Right ventricle myocardium inferior (tissue), 1 donor: ENCODE measurements at regions not wholly inside any gene's neighbourhood (a gene's known extent, or its start where the extent isn't known, plus 50 kb on each side); places are given as distances from the start of the nearest gene placed in this dataset.

Source experiments
- ATAC-seq: fragments of 200-7000 bp; cut with Tn5 transposase; one replicate; pipeline ENCODE4 v1.9.1; 2020; ENCODE audit warnings: mild to moderate bottlenecking, moderate library complexity
- DNase-seq: peaks from one replicate; pipeline ENCODE4 v3.0.0; 2021; ENCODE audit errors: missing footprints
- intact Hi-C: fragments of 100-400 bp; cut with DNase I; formaldehyde crosslinking; loops from one replicate; pipeline ENCODE4 v1.11.0; 2022
- donor health status: DM: no; HTN: yes; CAD: no; lungs with severe emphysema.

DNA sequence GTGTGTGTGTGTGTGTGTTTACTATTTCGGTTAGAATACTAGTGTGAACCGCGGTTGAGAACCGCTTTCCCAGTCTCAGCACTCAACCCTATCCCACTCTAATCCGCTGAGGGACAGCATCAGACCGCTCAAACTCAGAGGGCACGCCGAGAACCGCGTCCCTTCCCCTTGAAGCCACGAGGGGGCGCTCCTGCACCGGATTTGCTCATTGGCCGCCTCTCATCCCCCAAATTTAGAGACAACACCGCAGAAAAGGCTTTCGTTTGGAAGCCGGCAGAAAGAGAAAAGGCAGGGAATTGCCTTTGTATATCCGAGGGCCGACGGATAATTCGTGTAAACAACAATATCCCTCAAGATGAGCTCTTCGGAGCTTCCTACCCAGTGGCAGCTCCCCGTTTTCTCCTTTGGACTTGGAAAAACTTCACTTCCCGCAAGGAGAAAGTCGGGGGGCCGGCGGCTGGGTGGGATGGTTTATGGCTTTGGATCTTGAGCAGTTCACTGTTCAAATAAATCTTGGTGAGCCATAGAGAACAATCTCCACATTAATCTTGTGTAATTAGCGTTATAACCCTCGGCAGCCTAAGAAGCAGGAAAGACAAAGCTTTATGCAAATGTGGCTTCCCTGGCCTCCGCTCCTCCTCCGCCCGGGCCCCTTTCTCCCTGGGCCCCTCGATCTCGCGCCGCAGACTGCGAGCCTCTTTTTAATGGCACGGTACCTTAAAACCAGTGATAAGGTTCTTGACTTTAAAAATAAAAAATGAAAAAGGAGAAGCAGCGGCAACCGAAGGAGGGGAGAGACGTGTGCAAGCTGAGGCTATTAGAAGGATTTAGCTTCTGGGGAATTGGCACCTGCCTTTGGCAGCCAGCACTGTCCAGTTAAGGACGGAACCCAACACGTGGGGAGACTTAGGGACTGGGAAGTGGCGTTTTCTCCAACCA, 296.8 kb downstream of the PARP8 start:
- DNase-seq (peak; percentile 78), ATAC-seq (peak; percentile 74)
- intact Hi-C loops = loop anchor here (5.0 kb wide), 1 partner anchor 1044 kb away; no protein-coding TSS in a partner anchor

DNA sequence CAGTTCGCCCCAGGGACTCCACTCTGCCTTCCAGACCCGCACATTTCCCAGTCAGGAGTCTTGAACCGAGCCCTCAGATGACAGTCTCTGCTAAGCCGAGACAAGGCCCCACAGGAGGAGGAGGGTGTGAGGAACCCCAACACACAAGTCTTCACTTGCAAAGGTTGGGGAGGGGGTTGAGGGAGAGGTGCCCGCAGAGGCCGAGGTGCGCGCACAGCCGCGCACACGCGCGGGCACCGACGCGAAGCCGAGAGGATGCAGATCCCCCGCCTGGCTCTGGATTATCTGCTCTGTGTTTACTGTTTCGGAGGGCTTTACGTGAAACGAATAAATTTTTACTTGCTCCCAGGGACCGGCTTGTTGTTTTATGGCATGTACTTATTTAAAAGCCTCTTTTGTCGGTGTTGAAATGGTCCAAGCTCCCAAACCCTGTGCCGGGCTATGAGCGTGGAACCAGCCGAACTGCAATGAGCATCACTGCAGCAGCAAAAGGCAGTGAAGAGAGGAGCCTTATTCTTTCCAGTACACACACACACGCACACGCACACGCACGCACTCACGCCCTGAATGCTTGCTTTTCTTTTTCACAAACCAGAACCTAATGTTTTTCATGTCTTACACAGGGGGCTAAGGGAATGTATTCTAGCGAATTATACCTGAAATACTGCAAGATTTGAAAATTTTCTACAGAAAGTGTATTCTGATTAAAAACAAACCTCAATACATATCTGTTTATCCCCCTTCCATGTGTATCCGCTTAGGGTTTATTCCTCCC, 297.7 kb downstream of the PARP8 start:
- no peak for DNase-seq
- no peak for ATAC-seq
- intact Hi-C loops = loop anchor here (5.0 kb wide), 1 partner anchor 1043 kb away; no protein-coding TSS in a partner anchor

DNA sequence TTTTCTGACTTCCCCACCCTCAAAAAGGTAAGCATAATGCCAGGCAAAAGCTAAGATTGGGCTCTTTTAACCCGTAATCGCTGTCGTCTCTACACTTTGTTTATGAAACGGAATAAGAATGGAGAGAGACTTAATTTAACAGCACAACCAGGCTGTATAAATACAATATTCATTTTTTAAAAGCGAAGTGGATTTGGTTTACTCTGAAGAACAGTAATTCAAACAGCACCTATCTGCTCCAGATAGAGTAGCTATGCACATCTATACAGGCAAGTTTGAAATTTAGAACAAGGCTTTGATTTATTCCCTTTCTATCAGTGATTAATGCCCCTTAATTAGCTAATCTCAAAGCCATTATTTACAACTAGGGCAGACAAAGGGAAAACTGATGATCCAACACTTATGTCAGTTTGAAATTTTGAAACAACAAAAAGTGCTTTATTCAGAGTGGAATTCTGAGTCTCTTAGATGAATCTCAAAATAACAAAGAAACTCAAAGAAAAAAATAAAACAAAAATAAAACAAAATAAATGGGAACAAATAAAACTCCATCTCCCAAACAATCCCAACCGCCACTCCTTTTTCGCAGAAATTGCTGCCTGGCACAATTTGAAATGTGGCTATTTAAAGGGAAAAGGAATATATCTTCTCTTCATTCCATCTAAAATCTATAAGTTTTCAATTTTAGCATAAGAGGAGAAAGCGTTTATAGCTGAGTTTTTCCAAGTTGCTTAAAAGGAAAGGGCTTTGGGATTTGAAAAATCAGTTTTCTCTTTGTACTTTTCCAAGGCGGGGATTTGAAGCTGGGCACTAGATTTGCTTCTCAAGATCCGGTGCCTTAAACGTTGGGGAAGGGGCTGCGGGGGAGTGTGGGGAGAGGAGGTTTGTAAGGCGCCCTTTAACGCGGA, 298.6 kb downstream of the PARP8 start:
- DNase-seq (no peak), ATAC-seq (no peak)
- intact Hi-C loops = loop anchor here (5.0 kb wide), 1 partner anchor 1042 kb away; no protein-coding TSS in a partner anchor

DNA sequence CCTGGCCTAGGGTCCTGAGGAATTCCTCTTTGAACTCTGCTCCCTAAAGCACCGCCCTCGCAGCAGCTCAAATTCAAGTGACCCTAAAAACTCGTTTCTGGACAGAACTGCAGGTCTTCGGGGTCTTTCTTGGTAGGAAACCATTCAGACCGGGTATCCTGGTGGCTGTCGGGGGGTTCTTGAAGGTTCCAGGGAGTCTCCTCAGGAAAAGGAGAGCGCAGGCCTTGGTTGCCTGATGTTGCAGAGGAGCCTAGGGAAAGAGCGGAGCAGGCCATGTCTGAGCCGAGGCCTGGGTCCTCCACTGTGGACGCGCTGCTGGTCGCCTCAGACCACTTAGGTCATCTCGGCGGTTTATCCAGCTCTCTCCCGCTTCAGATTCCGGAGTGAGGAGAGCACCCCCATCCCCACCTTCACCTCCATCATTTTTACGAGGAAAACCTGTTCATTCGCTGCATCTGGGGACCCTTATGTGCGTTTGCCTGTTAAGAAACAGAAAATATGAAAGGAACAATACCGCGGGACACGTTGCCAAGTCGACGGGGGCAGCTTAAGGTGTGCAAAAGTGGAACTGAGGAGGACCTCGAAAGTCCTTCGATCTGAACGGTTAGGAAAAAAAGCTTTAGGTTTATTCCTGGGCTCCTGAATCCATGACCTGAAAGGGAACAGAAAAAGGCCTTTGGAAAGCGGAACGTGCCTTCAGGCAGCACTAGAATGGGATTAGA, 299.4 kb downstream of the PARP8 start:
- intact Hi-C loops = no loop called here

DNA sequence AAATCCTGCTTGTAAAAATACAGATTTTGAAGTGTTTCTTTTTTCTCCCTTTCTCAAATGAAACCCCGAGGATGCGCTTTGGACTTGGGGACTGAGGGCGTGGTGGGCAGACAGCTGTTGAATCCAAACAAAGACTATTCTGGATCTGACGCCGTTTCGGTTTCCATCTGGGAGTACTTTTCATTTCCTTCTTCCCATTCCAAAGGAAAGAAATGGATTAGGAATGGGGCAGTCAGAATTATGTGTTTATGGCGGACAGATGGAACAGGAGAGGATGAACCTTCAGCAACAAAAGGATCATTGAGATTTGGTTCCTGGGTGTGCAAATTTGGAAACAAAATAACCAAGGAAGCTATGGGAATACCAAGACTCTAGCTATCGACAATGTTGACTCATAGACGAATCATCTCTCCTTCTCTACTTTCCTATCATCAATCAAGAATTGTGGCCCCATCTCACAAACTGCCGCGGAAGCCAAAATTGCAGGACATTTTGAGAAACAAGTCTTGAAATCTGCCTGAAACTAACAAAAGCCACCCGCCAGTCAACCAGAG, 300.6 kb downstream of the PARP8 start:
- ATAC-seq (no peak), DNase-seq (no peak)
- intact Hi-C loops = no loop called here

More for the DNA sequence above, 299.4 kb downstream of the PARP8 start:
- DNase-seq (peak; percentile 40), ATAC-seq (no peak)

GRCh38 chr5:50967563-50968355, 301.3 kb downstream of the PARP8 start:
- ATAC-seq = no peak
- intact Hi-C loops = no loop called here
- DNase-seq = peak; percentile 49

DNA sequence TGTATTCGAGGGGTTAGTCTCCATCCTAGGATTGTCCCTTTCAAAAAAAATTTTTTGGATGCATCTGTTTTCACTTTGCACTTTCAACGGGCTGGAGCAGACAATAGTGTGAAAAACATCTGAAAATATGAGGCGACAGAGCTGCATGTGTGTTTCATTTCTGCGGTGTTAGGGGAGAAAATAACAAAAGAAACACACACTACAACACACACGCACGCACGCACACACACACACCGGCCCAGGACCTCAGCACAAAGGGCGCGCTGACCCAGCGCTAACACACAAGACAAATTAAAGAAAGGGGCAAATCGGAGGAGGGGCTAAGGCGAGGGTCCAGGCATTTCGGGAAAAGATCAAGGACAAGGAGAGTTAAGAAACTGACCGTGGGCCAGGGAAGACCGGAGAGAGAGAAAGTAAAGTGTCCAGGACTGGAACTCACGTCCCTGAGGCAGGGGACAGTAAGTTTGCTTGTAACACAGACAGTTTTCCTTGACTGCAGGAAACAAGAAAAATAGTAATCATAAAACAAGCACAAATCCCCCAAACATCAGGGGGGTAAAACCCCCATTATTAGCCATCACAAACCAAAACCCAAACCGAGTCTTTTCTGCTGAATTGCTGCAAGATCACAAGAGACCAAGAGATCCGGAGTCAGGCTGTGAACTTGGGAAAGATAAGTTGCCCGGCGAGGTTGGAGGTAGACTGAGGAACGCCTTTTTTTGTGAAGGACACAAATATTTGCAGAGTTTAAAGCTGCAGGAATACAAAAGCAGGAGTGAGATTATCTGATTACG, 302.1 kb downstream of the PARP8 start:
- intact Hi-C loops = no loop called here
- ATAC-seq (no peak), DNase-seq (no peak)

GRCh38 chr5:50969151-50970031, 303.0 kb downstream of the PARP8 start:
- intact Hi-C loops = no loop called here
- no peak for DNase-seq

DNA sequence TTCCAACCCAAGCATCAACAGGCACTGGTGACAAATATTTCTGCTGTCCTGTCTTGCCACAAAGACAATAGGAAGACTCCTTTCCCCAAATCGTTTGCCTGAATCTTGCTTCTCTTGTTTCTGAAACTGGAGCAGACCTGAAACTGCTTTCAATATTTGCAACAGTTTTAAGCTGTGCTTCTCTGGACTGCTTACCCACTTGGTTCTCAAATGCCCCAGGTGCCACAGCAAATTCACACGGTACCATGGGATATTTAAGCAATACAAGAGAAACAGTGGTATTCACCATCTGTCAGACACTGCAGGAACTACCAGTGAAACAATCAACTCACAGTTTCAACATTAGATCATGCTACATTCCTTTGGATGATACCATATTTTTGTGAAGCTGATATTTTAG, 309.4 kb downstream of the PARP8 start:
- ATAC-seq (no peak), DNase-seq (no peak)
- intact Hi-C loops = no loop called here

More at GRCh38 chr5:50969151-50970031, 303.0 kb downstream of the PARP8 start:
- peak; percentile 39 for ATAC-seq

DNA sequence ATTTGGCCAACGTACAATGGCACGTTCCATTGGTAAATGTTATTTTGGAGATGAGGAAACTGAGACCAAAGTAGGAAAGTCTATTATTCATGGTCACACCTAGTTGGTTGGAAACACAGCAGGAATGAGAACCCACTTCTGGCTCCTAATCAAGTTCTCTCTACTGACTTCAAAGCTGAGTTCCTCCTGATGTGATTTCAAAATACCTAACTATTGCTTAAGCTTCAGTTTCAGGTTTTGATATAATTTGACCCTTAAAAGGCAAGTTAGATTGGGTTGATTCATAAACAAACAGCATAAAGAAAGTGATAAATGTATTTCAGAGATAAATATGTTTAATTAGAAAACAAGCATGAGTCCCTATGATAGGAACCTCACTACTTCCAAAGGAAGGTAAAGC, 312.5 kb downstream of the PARP8 start:
- DNase-seq (no peak), ATAC-seq (no peak)
- intact Hi-C loops = no loop called here

DNA sequence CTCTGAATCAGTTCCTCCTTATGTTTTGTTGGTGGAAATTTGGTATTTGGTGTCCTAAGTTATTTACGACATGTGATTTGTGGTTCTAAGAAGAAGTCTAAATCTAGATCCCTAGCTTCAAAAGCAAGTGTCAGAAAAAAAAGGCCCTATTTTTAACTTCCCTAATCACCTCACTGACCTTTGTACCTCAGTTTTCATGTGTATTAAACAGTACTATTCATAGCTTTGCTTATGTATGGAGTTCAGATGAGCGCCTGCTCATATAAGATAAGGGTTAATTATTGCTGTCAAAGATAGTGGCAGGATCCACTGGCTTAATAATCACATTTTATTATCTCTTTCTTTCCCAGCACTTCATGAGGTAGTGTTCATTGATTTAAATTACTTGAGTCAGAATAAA, 318.2 kb downstream of the PARP8 start:
- DNase-seq (no peak), ATAC-seq (no peak)
- intact Hi-C loops = no loop called here

DNA sequence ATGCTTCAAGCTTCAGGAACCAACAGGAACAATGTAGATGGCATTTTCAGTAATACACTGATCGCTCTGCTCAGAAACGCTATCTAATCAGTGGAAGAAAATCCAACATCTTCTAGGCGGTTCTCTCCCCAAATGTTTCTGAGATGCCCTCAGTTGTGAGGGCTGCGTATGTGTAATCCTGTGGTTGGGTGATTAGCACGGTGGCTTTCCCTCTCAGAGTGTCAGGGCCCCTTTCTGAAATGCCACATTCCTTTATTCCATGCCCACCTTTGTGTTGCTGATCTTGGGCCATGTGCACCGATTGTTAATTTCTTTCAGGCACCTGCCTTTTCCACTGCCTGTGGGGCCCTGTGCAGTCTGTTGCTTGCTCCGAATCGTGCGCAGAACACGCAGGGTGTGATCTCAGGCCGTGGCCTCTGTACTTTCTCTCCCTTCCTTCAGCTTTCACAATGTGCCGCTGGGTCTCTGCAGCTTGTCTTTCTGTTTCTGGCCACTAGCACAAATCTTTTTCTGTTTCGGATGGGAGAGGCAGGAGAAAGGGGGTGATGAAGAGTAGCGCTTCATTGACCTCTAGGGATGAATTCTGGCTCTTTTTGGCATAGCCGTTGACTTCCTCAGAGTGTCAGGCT, 324.0 kb downstream of the PARP8 start:
- intact Hi-C loops = no loop called here
- ATAC-seq = no peak
- DNase-seq = no peak

- no peak for ATAC-seq
- DNase-seq = no peak
- intact Hi-C loops = no loop called here
Observed at GRCh38 chr5:50995285-50995942, 329.0 kb downstream of the PARP8 start.

- no peak for DNase-seq
- intact Hi-C loops = no loop called here
- no peak for ATAC-seq
Observed at GRCh38 chr5:51001227-51001923, 334.9 kb downstream of the PARP8 start.
